Endothelial cell (in vitro differentiated cells): ENCODE measurements at regions not wholly inside any gene's neighbourhood (a gene's known extent, or its start where the extent isn't known, plus 50 kb on each side); places are given as distances from the start of the nearest gene placed in this dataset.

Source experiments
- DNase-seq: peaks from one replicate; pipeline ENCODE4 v3.0.0; 2021; ENCODE audit warnings: low spot score
- H3K27ac Mint-ChIP-seq: one replicate; pipeline ENCODE4 v1.8.0; 2021; ENCODE audit warnings: mixed read lengths, inconsistent platforms; ENCODE audit not compliant: unreplicated experiment
- H3K27me3 Mint-ChIP-seq: one replicate; pipeline ENCODE4 v1.8.0; 2021; ENCODE audit warnings: mild to moderate bottlenecking, moderate library complexity, mixed read lengths, inconsistent platforms; ENCODE audit not compliant: unreplicated experiment
- H3K36me3 Mint-ChIP-seq: one replicate; pipeline ENCODE4 v1.8.0; 2021; ENCODE audit warnings: mild to moderate bottlenecking, low read depth, mixed read lengths, inconsistent platforms; ENCODE audit not compliant: unreplicated experiment
- H3K4me1 Mint-ChIP-seq: one replicate; pipeline ENCODE4 v1.8.0; 2021; ENCODE audit warnings: mild to moderate bottlenecking, mixed read lengths, inconsistent platforms; ENCODE audit not compliant: unreplicated experiment
- H3K4me3 Mint-ChIP-seq: one replicate; pipeline ENCODE4 v1.8.0; 2021; ENCODE audit warnings: mild to moderate bottlenecking, mixed read lengths, inconsistent platforms; ENCODE audit not compliant: unreplicated experiment
- H3K9me3 Mint-ChIP-seq: one replicate; pipeline ENCODE4 v1.8.0; 2021; ENCODE audit warnings: mixed read lengths, inconsistent platforms; ENCODE audit not compliant: unreplicated experiment
- TF ChIP-seq, protein P1 (sequence below): fragments of 200-600 bp; sonication (generic); IDR thresholded peaks from one replicate; pipeline ENCODE4 v1.5.0; 2021; ENCODE audit warnings: antibody characterized with exemption; ENCODE audit not compliant: unreplicated experiment

DNA sequence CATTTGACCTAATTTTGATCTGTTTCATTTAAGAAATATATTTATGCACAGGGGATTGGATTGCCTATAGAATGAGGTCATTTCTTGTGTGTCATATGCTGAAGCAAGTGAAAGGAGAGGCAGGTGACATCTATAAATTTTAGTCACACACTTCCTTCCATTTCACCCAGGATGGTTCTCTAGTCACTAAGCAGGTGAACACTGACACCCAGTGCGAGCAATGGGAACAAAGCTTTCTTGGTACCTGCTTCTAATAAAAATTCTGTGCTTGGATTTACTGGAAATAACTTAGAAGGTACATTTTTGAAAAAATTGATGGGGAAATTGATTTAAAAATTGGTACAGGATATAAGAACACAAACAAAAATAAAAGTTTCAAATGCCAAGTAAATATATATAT lies 66.9 kb upstream of the MC3R start:
- Mint-ChIP-seq H3K36me3 (peaks cover 5% of the 10 kb centered on the region), H3K9me3 (peaks cover 51% of the 10 kb centered on the region), H3K4me1 (no peaks in the 10 kb centered on the region), H3K27ac (no peak overlapping the region), H3K27me3 (no peaks in the 10 kb centered on the region), H3K4me3 (no peak overlapping the region)
- TF ChIP-seq, protein P1, sequence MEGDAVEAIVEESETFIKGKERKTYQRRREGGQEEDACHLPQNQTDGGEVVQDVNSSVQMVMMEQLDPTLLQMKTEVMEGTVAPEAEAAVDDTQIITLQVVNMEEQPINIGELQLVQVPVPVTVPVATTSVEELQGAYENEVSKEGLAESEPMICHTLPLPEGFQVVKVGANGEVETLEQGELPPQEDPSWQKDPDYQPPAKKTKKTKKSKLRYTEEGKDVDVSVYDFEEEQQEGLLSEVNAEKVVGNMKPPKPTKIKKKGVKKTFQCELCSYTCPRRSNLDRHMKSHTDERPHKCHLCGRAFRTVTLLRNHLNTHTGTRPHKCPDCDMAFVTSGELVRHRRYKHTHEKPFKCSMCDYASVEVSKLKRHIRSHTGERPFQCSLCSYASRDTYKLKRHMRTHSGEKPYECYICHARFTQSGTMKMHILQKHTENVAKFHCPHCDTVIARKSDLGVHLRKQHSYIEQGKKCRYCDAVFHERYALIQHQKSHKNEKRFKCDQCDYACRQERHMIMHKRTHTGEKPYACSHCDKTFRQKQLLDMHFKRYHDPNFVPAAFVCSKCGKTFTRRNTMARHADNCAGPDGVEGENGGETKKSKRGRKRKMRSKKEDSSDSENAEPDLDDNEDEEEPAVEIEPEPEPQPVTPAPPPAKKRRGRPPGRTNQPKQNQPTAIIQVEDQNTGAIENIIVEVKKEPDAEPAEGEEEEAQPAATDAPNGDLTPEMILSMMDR: no peak
- no peak for DNase-seq

DNA sequence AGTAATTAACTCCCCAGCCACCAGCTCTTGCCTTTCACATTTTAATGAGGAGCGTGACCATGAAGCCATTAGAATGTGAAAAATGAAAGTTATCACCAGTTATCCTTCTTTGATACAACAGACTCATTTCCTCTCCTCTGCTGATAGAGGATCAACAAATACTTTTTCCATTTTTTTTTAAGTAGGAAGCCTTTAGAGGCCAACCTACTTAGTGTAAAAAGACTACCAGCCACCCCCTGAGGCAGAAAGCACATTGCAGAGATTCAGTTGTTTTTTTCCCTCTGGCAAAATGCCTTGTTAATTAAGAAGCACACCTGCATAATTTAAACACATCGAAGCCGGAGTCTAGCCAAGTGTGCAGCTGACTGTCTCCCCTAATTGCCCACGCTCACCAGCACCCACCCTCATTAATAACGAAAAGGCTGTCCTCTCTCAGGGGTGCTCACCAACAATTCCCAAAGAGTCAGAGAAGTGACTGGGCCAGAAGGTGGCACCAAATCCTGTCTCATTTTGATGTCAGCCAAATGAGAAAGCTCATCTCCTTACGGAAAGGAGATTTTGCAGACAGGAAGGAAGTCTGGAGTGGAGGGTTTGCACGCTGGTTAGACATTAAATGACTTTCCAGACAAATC lies 60.9 kb upstream of the MC3R start:
- Mint-ChIP-seq H3K4me3 (no peak overlapping the region), H3K36me3 (no peaks in the 10 kb centered on the region), H3K27ac (no peak overlapping the region), H3K4me1 (no peaks in the 10 kb centered on the region), H3K9me3 (peaks cover 47% of the 10 kb centered on the region), H3K27me3 (peaks cover 6% of the 10 kb centered on the region)
- DNase-seq: no peak
- TF ChIP-seq, protein P1: no peak

DNA sequence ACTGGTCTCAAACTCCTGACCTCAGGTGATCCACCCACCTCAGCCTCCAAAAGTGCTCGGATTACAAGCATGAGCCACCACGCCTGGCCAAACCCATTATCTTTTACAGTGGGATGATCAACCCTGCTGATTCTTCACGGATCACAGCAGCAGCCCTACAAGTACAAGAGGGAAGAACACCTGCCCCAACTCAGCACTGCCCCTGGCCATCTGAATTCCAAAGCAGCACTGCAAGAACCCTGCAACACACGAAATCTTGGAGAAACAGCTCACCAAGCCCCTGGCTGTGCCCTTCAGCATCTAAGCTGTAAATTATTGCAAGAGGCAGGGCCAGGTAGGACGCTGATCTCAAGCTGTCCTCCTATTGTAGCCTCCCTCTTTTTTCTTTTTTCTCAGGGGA lies 54.5 kb upstream of the MC3R start:
- H3K9me3 Mint-ChIP-seq: peaks cover 45% of the 10 kb centered on the region
- DNase-seq: no peak
- no peak overlapping the region for H3K27ac Mint-ChIP-seq
- peaks cover 9% of the 10 kb centered on the region for H3K27me3 Mint-ChIP-seq
- TF ChIP-seq, protein P1: no peak
- H3K4me1 Mint-ChIP-seq: no peaks in the 10 kb centered on the region
- no peak overlapping the region for H3K4me3 Mint-ChIP-seq
- peaks cover 6% of the 10 kb centered on the region for H3K36me3 Mint-ChIP-seq

DNA sequence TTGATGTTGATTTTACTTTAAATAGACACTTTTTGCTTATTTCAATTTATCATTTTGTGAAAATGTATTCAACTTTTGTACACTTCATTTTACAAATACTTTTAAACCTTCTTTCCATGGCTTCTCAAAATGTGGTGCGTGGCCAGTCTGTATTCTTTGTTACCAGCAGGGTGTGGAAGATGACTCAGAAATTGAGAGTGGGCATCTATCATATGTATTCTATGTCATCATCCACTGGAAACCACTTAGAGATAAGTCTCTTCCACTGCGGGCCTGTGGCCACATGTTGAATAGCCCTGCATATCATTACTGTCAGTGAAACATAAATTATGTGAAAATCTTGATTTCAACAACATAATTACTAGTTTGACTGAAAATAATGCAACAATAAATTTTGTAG lies 52.6 kb upstream of the MC3R start:
- Mint-ChIP-seq H3K36me3 (peaks cover 12% of the 10 kb centered on the region), H3K4me1 (no peaks in the 10 kb centered on the region), H3K27ac (no peak overlapping the region), H3K27me3 (peaks cover 6% of the 10 kb centered on the region), H3K9me3 (peaks cover 49% of the 10 kb centered on the region), H3K4me3 (no peak overlapping the region)
- TF ChIP-seq, protein P1: no peak
- no peak for DNase-seq
